OCI-LY7 (cell line): ENCODE measurements at regions not wholly inside any gene's neighbourhood (a gene's known extent, or its start where the extent isn't known, plus 50 kb on each side); places are given as distances from the start of the nearest gene placed in this dataset.

Experiments
- BruUV-seq: library from RNA; stranded (reverse); fragments of 400-500 nt; replicated peaks from 2 replicates; lab custom pipeline; 2021; lab: Mats Ljungman, UMichigan
- CTCF ChIA-PET: fragments of 300-600 bp; sonication (Branson Sonifier 250); formaldehyde crosslinking; loops from one replicate; lab custom pipeline; 2022; ENCODE audit warnings: antibody characterized with exemption; ENCODE audit not compliant: unreplicated experiment; lab: Charles Lee
- POLR2A ChIA-PET: fragments of 300-600 bp; sonication (Branson Sonifier 250); formaldehyde crosslinking; loops from one replicate; lab custom pipeline; 2022; ENCODE audit warnings: antibody characterized with exemption; lab: Charles Lee
- DNase-seq: peaks from one replicate; pipeline ENCODE4 v3.0.0-alpha.2; 2015; ENCODE audit warnings: low spot score
- H2AFZ ChIP-seq: fragments of 200-600 bp; sonication (generic), shearing (Covaris generic); 2 replicates; pipeline ENCODE4 v1.6.1; 2014; ENCODE audit warnings: mild to moderate bottlenecking, antibody characterized with exemption, low read length, moderate library complexity
- H3K27ac ChIP-seq: fragments of 200-600 bp; sonication (generic); 2 replicates; pipeline ENCODE4 v1.5.1; 2014; ENCODE audit warnings: mixed run types, low read depth, mild to moderate bottlenecking, moderate library complexity, low read length, inconsistent platforms; ENCODE audit not compliant: poor library complexity, severe bottlenecking
- H3K36me3 ChIP-seq: fragments of 200-600 bp; sonication (generic); 2 replicates; pipeline ENCODE4 v1.6.1; 2014; ENCODE audit warnings: mild to moderate bottlenecking, antibody characterized with exemption, low read length, moderate library complexity, mixed read lengths; ENCODE audit not compliant: insufficient read depth
- H3K4me1 ChIP-seq: fragments of 200-600 bp; sonication (generic); 2 replicates; pipeline ENCODE4 v1.5.1; 2014; ENCODE audit warnings: mild to moderate bottlenecking, low read length; ENCODE audit not compliant: insufficient read depth, poor library complexity, severe bottlenecking
- H3K4me2 ChIP-seq: fragments of 200-600 bp; sonication (generic); 2 replicates; pipeline ENCODE4 v1.6.1; 2014; ENCODE audit warnings: mild to moderate bottlenecking, low read length
- H3K4me3 ChIP-seq: fragments of 200-600 bp; sonication (generic); 2 replicates; pipeline ENCODE4 v1.5.1; 2014; ENCODE audit warnings: mild to moderate bottlenecking, low read depth, low read length; ENCODE audit not compliant: poor library complexity, severe bottlenecking
- H3K79me2 ChIP-seq: fragments of 200-600 bp; sonication (generic); 2 replicates; pipeline ENCODE4 v1.6.1; 2016; ENCODE audit warnings: low read depth, mild to moderate bottlenecking, low read length, moderate library complexity, mixed read lengths; ENCODE audit not compliant: insufficient read depth
- H3K9me2 ChIP-seq: fragments of 200-600 bp; sonication (generic); 2 replicates; pipeline ENCODE4 v1.6.1; 2016; ENCODE audit warnings: mild to moderate bottlenecking, low read length, mixed read lengths; ENCODE audit not compliant: insufficient read depth
- H3K9me3 ChIP-seq: fragments of 200-600 bp; sonication (generic); 2 replicates; pipeline ENCODE4 v1.6.1; 2014; ENCODE audit warnings: mild to moderate bottlenecking, mixed run types, low read length, mixed read lengths
- H4K20me1 ChIP-seq: fragments of 200-600 bp; sonication (generic); 2 replicates; pipeline ENCODE4 v1.6.1; 2014; ENCODE audit warnings: mild to moderate bottlenecking, antibody characterized with exemption, low read length, moderate library complexity, mixed read lengths; ENCODE audit not compliant: insufficient read depth
- CTCF ChIP-seq: fragments of 200-600 bp; sonication (generic); conservative IDR thresholded peaks from 2 replicates; pipeline ENCODE4 v1.5.1; 2014; ENCODE audit warnings: mild to moderate bottlenecking, antibody characterized with exemption, low read length, moderate library complexity, mixed read lengths
- EZH2phosphoT487 ChIP-seq: fragments of 200-600 bp; sonication (generic); IDR thresholded peaks from 2 replicates; pipeline ENCODE4 v1.6.1; 2018; ENCODE audit warnings: low read depth, borderline replicate concordance, mild to moderate bottlenecking, mixed run types, antibody characterized with exemption, low read length, moderate library complexity, mixed read lengths
- intact Hi-C: fragments of 100-400 bp; cut with micrococcal nuclease; formaldehyde crosslinking; loops from one replicate; pipeline ENCODE4 v1.10.0; 2022; ENCODE audit not compliant: unreplicated experiment

DNA sequence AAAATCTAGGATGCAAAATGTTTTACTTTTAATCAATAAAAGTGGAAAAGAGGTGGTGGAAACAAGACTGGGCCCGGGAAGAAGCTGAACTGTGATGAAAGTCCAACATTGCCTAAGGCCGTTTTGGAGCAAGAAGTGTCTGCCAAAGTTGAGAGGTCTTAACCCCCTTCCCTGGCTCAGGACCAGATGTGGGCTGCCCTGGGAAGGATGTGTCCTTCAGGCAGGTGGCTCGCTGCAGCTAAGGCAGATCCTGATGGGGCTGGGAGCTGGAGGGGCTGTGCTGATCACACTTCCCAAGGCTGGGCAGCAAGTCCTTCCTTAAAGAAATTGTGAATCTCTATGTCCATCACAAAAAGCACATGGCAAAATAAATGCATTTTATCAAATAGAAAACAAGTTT lies 581.6 kb downstream of the GALC start:
- DNase-seq: no peak
- Histone ChIP-seq H3K9me3 (no peaks in the 10 kb centered on the region), H3K79me2 (no peaks in the 10 kb centered on the region), H3K9me2 (no peaks in the 10 kb centered on the region), H3K36me3 (no peaks in the 10 kb centered on the region), H3K4me1 (no peaks in the 10 kb centered on the region), H4K20me1 (no peaks in the 10 kb centered on the region), H3K4me3 (no peak overlapping the region), H3K27ac (no peak overlapping the region), H3K4me2 (no peak overlapping the region), H2AFZ (no peak overlapping the region)
- POLR2A ChIA-PET: interaction anchor here (0.7 to 1.2 kb wide), 2 partner anchors 14 to 31 kb away, joined by 3 to 4 read pairs; no protein-coding TSS in a partner anchor
- no TSS peak for BruUV-seq
- intact Hi-C loops: no loop called here
- no peak for TF ChIP-seq CTCF
- TF ChIP-seq EZH2phosphoT487: no peak
- CTCF ChIA-PET: no interaction called here

GRCh38 chr14:87409393-87409792 lies 583.6 kb downstream of the GALC start:
- Histone ChIP-seq H3K9me3 (no peaks in the 10 kb centered on the region), H3K4me3 (no peak overlapping the region), H3K9me2 (no peaks in the 10 kb centered on the region), H3K4me1 (no peaks in the 10 kb centered on the region), H3K36me3 (no peaks in the 10 kb centered on the region), H4K20me1 (no peaks in the 10 kb centered on the region), H3K79me2 (no peaks in the 10 kb centered on the region), H3K4me2 (no peak overlapping the region), H3K27ac (no peak overlapping the region), H2AFZ (no peak overlapping the region)
- intact Hi-C loops: no loop called here
- ChIA-PET POLR2A (interaction anchor here (0.6 to 1.3 kb wide), 2 partner anchors 21 to 233 kb away, joined by 3 read pairs; no protein-coding TSS in a partner anchor), CTCF (no interaction called here)
- no peak for DNase-seq
- no TSS peak for BruUV-seq
- TF ChIP-seq CTCF (no peak), EZH2phosphoT487 (no peak)

DNA sequence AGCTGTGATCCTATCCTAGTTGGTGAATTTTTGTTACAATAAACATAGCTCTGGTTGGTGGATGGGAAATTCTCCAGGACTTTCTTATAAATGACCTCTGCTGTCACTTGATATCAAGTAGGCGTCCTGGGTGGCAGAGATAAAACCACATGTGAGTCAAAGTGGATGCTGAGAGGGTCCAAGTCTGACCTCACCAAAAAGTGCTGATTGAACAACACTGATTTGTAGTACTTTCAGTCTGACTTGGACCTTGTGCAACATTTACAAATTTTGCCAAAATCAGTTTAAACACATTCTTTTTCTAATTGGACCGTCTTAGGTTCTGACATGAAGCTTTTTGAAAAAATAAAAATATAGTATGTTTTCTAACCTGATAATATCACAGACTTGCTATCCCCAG lies 585.6 kb downstream of the GALC start:
- ChIA-PET CTCF (no interaction called here), POLR2A (interaction anchor here (0.7 to 1.4 kb wide), 2 partner anchors 34 to 48 kb away, joined by 3 read pairs; no protein-coding TSS in a partner anchor)
- no peaks in the 10 kb centered on the region for H3K36me3 ChIP-seq
- H3K4me2 ChIP-seq: no peak overlapping the region
- no peaks in the 10 kb centered on the region for H3K9me2 ChIP-seq
- intact Hi-C loops: no loop called here
- no TSS peak for BruUV-seq
- H3K79me2 ChIP-seq: no peaks in the 10 kb centered on the region
- H2AFZ ChIP-seq: no peak overlapping the region
- H3K4me1 ChIP-seq: no peaks in the 10 kb centered on the region
- DNase-seq: no peak
- H3K9me3 ChIP-seq: no peaks in the 10 kb centered on the region
- H3K4me3 ChIP-seq: no peak overlapping the region
- H4K20me1 ChIP-seq: no peaks in the 10 kb centered on the region
- no peak overlapping the region for H3K27ac ChIP-seq
- TF ChIP-seq EZH2phosphoT487 (no peak), CTCF (no peak)
